Right forelimb (tissue), 1 donor: ENCODE measurements at regions not wholly inside any gene's neighbourhood (a gene's known extent, or its start where the extent isn't known, plus 50 kb on each side); places are given as distances from the start of the nearest gene placed in this dataset.
"Not testable (repeated sequence)": the region's sequence is repeated elsewhere in the genome, so short reads cannot be mapped to it uniquely, and the experiment has no call there.

Experiments
- DNase-seq: peaks from one replicate; pipeline ENCODE4 v3.0.0-alpha.2; 2018

DNA sequence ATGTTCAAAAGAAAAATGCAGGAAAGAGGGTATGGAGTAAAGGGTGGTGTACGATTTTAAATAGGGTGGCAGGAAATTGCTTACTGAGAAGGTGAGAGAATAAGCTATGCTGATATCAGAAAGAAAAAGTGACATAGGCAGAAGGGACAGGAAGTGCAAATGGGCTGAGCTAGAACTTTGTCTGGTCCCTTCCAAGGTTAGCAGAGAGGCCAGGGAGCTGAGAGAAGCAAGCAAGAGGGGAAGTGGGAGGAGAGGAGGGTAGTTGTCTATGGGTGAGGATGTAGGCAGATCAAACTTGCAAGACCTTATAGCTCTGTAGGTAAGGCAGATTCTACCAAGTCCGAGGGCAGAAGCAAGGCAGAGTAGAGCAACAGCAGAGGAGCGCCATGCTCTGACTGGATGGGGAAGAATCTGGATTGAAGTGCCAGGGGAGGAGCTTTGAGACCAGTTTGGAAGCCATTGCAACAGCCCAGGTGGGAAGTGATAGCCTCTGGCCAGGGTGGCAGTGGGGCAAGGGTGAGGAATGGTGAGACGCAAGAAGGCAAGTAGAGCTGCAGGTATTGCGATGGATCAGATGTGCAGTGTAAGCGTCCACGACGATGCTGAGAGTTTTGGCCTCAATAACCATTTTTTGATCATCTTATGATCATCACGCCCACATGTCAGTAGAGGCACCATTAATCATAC, 134.4 kb upstream of the APCDD1 start:
- DNase-seq: no peak

GRCh38 chr18:10320791-10321190, 133.6 kb upstream of the APCDD1 start:
- no peak for DNase-seq

GRCh38 chr18:10321576-10321975, 132.9 kb upstream of the APCDD1 start:
- no peak for DNase-seq

GRCh38 chr18:10322004-10322403, 132.4 kb upstream of the APCDD1 start:
- DNase-seq: no peak

GRCh38 chr18:10322435-10322834, 132.0 kb upstream of the APCDD1 start:
- no peak for DNase-seq

DNA sequence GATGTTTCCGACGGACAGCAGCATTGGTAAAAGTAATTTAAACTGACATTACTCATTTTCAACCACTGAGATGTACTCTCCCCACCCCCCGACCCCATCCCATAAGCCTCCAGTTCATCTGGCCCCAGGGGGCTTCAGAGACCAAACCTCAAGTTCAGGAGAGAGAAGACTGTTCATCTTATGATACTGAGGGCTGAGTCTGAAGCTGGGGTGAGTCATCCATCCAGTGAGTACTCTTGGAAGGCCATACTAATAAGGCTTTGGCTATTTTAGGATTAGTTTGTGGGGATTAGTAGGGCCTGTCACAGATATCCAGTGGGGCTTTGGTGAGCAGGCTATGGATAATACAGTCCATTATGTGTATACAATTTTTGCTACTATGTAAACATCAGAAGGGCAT, 125.3 kb upstream of the APCDD1 start:
- DNase-seq: no peak

- no peak for DNase-seq
Observed at GRCh38 chr18:10330428-10330827, 124.0 kb upstream of the APCDD1 start.

DNA sequence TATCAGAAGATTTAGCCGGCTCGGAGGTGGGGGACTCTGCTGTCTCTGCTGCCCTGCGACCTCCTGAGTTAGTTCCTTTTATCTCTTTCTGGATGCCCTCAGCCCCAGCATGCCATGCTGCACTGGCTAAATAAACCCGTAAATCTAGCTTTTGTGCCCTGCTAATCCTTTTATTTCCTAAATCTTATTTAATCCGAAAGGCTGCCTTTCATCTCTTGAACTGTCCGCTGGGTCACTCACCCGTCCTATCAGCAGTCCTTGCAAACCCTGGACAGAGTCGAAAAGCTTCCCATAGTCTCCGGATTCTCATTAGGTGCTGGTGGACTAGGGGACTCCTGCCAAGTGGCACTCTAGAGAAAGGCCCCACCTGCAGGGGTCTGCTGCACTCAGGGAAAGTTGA, 122.0 kb upstream of the APCDD1 start:
- DNase-seq: no peak

- no peak for DNase-seq
Observed at GRCh38 chr18:10336749-10337350, 117.6 kb upstream of the APCDD1 start.

- DNase-seq: no peak
Observed at GRCh38 chr18:10340821-10341220, 113.6 kb upstream of the APCDD1 start.

- DNase-seq: peak; percentile 60
Observed at GRCh38 chr18:10343778-10344177, 110.7 kb upstream of the APCDD1 start.

GRCh38 chr18:10346749-10347415, 107.6 kb upstream of the APCDD1 start:
- DNase-seq: no peak

DNA sequence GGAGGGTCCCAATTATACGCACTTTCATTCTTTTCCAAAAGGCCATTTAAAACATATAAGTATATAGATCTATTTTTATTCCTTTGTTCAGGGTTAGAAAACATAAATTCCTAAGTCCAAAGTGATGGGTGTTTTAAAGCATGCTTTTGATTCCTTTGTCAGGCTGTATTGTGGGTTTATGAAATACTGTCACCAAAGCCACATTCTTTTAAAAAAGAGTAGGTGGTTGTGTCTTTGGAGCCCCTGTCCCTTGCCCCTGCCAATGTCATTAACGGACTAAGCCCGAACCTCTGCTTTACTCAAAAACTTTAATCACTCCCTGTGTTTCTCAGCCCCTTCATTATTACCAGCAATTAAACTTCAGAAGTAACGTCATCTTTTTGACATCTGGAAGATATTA, 104.9 kb upstream of the APCDD1 start:
- DNase-seq: no peak

GRCh38 chr18:10350661-10351060, 103.8 kb upstream of the APCDD1 start:
- no peak for DNase-seq

GRCh38 chr18:10351219-10351818, 103.1 kb upstream of the APCDD1 start:
- no peak for DNase-seq

- no peak for DNase-seq
Observed at GRCh38 chr18:10351858-10352257, 102.6 kb upstream of the APCDD1 start.

- no peak for DNase-seq
Observed at GRCh38 chr18:10352671-10353070, 101.8 kb upstream of the APCDD1 start.

DNA sequence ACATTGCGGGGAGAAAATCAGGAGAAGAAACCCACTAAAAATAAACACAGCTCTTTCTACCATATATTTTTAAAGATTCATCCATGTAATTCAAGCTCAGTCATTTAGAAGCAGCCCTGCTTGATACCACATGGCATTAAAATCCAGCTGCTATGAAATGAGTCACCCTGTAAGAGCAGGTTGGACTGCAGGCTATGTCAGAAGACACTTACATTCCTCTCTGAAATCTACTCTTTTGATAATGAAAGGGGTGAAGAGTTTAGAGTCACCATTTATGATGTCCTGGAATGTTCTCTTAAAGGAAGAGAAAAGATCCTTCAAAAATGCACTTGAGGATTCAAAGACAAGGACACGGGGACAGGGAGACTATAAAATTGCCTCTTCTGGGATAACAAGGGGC, 100.6 kb upstream of the APCDD1 start:
- no peak for DNase-seq

DNA sequence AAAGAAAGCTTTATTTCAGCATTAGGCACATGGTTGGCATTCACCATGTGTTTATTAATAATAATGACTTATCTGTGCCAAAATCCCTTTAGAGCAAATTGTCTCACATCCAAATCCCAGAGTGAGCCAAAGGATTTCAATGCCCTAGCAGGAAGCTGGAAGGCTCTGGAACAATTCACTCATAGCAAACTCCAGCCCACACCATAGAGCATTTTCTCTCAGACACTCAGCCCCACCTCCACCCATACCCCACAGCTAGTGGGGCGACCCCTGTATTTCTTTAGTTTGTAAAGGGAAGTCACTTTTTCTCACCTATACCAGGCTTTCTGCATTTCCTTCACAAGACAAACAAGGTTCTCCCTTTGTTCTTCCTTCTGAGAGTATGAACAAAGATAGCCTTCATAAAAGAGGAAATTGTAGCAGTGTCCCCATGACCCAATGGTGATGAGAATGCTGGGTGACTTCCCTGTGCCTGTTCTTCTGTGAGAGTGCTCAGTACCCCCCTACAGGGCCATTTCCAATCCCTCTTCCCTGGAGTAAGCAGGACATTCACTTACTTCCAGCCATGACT, 100.1 kb upstream of the APCDD1 start:
- no peak for DNase-seq

GRCh38 chr18:10354890-10355289, 99.5 kb upstream of the APCDD1 start:
- DNase-seq: no peak

GRCh38 chr18:10356999-10357398, 97.4 kb upstream of the APCDD1 start:
- DNase-seq: not testable (repeated sequence)

GRCh38 chr18:10361660-10362059, 92.8 kb upstream of the APCDD1 start:
- DNase-seq: no peak

GRCh38 chr18:10365021-10365500, 89.4 kb upstream of the APCDD1 start:
- DNase-seq: no peak
